T-helper 1 cell treated with Interleukin-12 subunit alpha and Interleukin-12 subunit beta and Interleukin-4 antibody, amounts not matched to agents 30 μg/mL and 1 μg/mL, for 36 hours (primary cell): ENCODE measurements at regions not wholly inside any gene's neighbourhood (a gene's known extent, or its start where the extent isn't known, plus 50 kb on each side); places are given as distances from the start of the nearest gene placed in this dataset.

Source experiments
- H3K27ac Mint-ChIP-seq: one replicate; pipeline ENCODE4 v1.8.0; 2021; ENCODE audit warnings: mild to moderate bottlenecking, mixed read lengths
- H3K27me3 Mint-ChIP-seq: one replicate; pipeline ENCODE4 v1.8.0; 2021; ENCODE audit warnings: low read depth, mixed read lengths
- H3K36me3 Mint-ChIP-seq: one replicate; pipeline ENCODE4 v1.8.0; 2021; ENCODE audit warnings: low read depth, mixed read lengths
- H3K4me1 Mint-ChIP-seq: one replicate; pipeline ENCODE4 v1.8.0; 2021; ENCODE audit warnings: low read depth, mixed read lengths
- H3K4me3 Mint-ChIP-seq: one replicate; pipeline ENCODE4 v1.8.0; 2021; ENCODE audit warnings: mild to moderate bottlenecking, moderate library complexity, mixed read lengths
- H3K9me3 Mint-ChIP-seq: one replicate; pipeline ENCODE4 v1.8.0; 2021; ENCODE audit warnings: mixed read lengths

GRCh38 chr5:21173036-21173435, 1185.0 kb upstream of the CDH18 start:
- H3K36me3 Mint-ChIP-seq: no peaks in the 10 kb centered on the region
- H3K27ac Mint-ChIP-seq: no peak overlapping the region
- no peak overlapping the region for H3K4me3 Mint-ChIP-seq
- H3K4me1 Mint-ChIP-seq: no peaks in the 10 kb centered on the region
- no peaks in the 10 kb centered on the region for H3K27me3 Mint-ChIP-seq
- H3K9me3 Mint-ChIP-seq: peaks cover 17% of the 10 kb centered on the region

- H3K4me3 Mint-ChIP-seq: no peak overlapping the region
- H3K9me3 Mint-ChIP-seq: peaks cover 22% of the 10 kb centered on the region
- H3K27me3 Mint-ChIP-seq: no peaks in the 10 kb centered on the region
- no peaks in the 10 kb centered on the region for H3K36me3 Mint-ChIP-seq
- H3K4me1 Mint-ChIP-seq: no peaks in the 10 kb centered on the region
- H3K27ac Mint-ChIP-seq: no peak overlapping the region
Observed at GRCh38 chr5:21171038-21171437, 1183.0 kb upstream of the CDH18 start.

- H3K4me3 Mint-ChIP-seq: no peak overlapping the region
- no peak overlapping the region for H3K27ac Mint-ChIP-seq
- H3K4me1 Mint-ChIP-seq: no peaks in the 10 kb centered on the region
- H3K9me3 Mint-ChIP-seq: peaks cover 32% of the 10 kb centered on the region
- no peaks in the 10 kb centered on the region for H3K36me3 Mint-ChIP-seq
- no peaks in the 10 kb centered on the region for H3K27me3 Mint-ChIP-seq
Observed at GRCh38 chr5:21168557-21168956, 1180.6 kb upstream of the CDH18 start.

GRCh38 chr5:21165344-21165743, 1177.3 kb upstream of the CDH18 start:
- H3K4me1 Mint-ChIP-seq: no peaks in the 10 kb centered on the region
- no peak overlapping the region for H3K4me3 Mint-ChIP-seq
- H3K27me3 Mint-ChIP-seq: no peaks in the 10 kb centered on the region
- H3K9me3 Mint-ChIP-seq: peaks cover 32% of the 10 kb centered on the region
- no peak overlapping the region for H3K27ac Mint-ChIP-seq
- H3K36me3 Mint-ChIP-seq: no peaks in the 10 kb centered on the region

GRCh38 chr5:21164425-21164824, 1176.4 kb upstream of the CDH18 start:
- no peak overlapping the region for H3K27ac Mint-ChIP-seq
- H3K4me3 Mint-ChIP-seq: no peak overlapping the region
- H3K4me1 Mint-ChIP-seq: no peaks in the 10 kb centered on the region
- H3K9me3 Mint-ChIP-seq: peaks cover 32% of the 10 kb centered on the region
- no peaks in the 10 kb centered on the region for H3K36me3 Mint-ChIP-seq
- no peaks in the 10 kb centered on the region for H3K27me3 Mint-ChIP-seq

- no peaks in the 10 kb centered on the region for H3K27me3 Mint-ChIP-seq
- H3K9me3 Mint-ChIP-seq: peaks cover 7% of the 10 kb centered on the region
- H3K36me3 Mint-ChIP-seq: no peaks in the 10 kb centered on the region
- no peak overlapping the region for H3K4me3 Mint-ChIP-seq
- no peak overlapping the region for H3K27ac Mint-ChIP-seq
- H3K4me1 Mint-ChIP-seq: no peaks in the 10 kb centered on the region
Observed at GRCh38 chr5:21159510-21160059, 1171.6 kb upstream of the CDH18 start.

- Mint-ChIP-seq H3K27ac (no peak overlapping the region), H3K27me3 (no peaks in the 10 kb centered on the region), H3K9me3 (peaks cover 6% of the 10 kb centered on the region), H3K4me1 (no peaks in the 10 kb centered on the region), H3K36me3 (no peaks in the 10 kb centered on the region), H3K4me3 (no peak overlapping the region)
Observed at GRCh38 chr5:21154526-21154925, 1166.5 kb upstream of the CDH18 start.

- Mint-ChIP-seq H3K36me3 (no peaks in the 10 kb centered on the region), H3K9me3 (peaks cover 6% of the 10 kb centered on the region), H3K4me1 (no peaks in the 10 kb centered on the region), H3K27me3 (no peaks in the 10 kb centered on the region), H3K4me3 (no peak overlapping the region), H3K27ac (no peak overlapping the region)
Observed at GRCh38 chr5:21152611-21153010, 1164.6 kb upstream of the CDH18 start.

- Mint-ChIP-seq H3K27ac (no peak overlapping the region), H3K27me3 (no peaks in the 10 kb centered on the region), H3K4me3 (no peak overlapping the region), H3K9me3 (peaks cover 3% of the 10 kb centered on the region), H3K36me3 (no peaks in the 10 kb centered on the region), H3K4me1 (no peaks in the 10 kb centered on the region)
Observed at GRCh38 chr5:21145376-21145775, 1157.4 kb upstream of the CDH18 start.

GRCh38 chr5:21143686-21144085, 1155.7 kb upstream of the CDH18 start:
- no peaks in the 10 kb centered on the region for H3K27me3 Mint-ChIP-seq
- no peak overlapping the region for H3K4me3 Mint-ChIP-seq
- H3K36me3 Mint-ChIP-seq: no peaks in the 10 kb centered on the region
- no peak overlapping the region for H3K27ac Mint-ChIP-seq
- H3K4me1 Mint-ChIP-seq: no peaks in the 10 kb centered on the region
- no peaks in the 10 kb centered on the region for H3K9me3 Mint-ChIP-seq

GRCh38 chr5:21142791-21143190, 1154.8 kb upstream of the CDH18 start:
- H3K27ac Mint-ChIP-seq: no peak overlapping the region

GRCh38 chr5:21140987-21141386, 1153.0 kb upstream of the CDH18 start:
- H3K27ac Mint-ChIP-seq: no peak overlapping the region
- H3K4me3 Mint-ChIP-seq: no peak overlapping the region
- no peaks in the 10 kb centered on the region for H3K9me3 Mint-ChIP-seq
- H3K27me3 Mint-ChIP-seq: no peaks in the 10 kb centered on the region
- H3K4me1 Mint-ChIP-seq: no peaks in the 10 kb centered on the region
- H3K36me3 Mint-ChIP-seq: no peaks in the 10 kb centered on the region

More at GRCh38 chr5:21142791-21143190, 1154.8 kb upstream of the CDH18 start:
- Mint-ChIP-seq H3K4me1 (no peaks in the 10 kb centered on the region), H3K9me3 (no peaks in the 10 kb centered on the region), H3K27me3 (no peaks in the 10 kb centered on the region), H3K4me3 (no peak overlapping the region), H3K36me3 (no peaks in the 10 kb centered on the region)

GRCh38 chr5:21126236-21126635, 1138.2 kb upstream of the CDH18 start:
- no peak overlapping the region for H3K4me3 Mint-ChIP-seq
- H3K4me1 Mint-ChIP-seq: no peaks in the 10 kb centered on the region
- H3K36me3 Mint-ChIP-seq: no peaks in the 10 kb centered on the region
- no peaks in the 10 kb centered on the region for H3K27me3 Mint-ChIP-seq
- H3K27ac Mint-ChIP-seq: no peak overlapping the region
- H3K9me3 Mint-ChIP-seq: no peaks in the 10 kb centered on the region

- Mint-ChIP-seq H3K27me3 (no peaks in the 10 kb centered on the region), H3K27ac (no peak overlapping the region), H3K4me3 (no peak overlapping the region), H3K4me1 (no peaks in the 10 kb centered on the region), H3K36me3 (no peaks in the 10 kb centered on the region), H3K9me3 (no peaks in the 10 kb centered on the region)
Observed at GRCh38 chr5:21125238-21125983, 1137.4 kb upstream of the CDH18 start.

GRCh38 chr5:21121213-21121612, 1133.2 kb upstream of the CDH18 start:
- Mint-ChIP-seq H3K4me3 (no peak overlapping the region), H3K36me3 (no peaks in the 10 kb centered on the region), H3K4me1 (no peaks in the 10 kb centered on the region), H3K27ac (no peak overlapping the region), H3K27me3 (no peaks in the 10 kb centered on the region), H3K9me3 (peaks cover 19% of the 10 kb centered on the region)
